Right ventricle myocardium inferior (tissue), 1 donor: ENCODE measurements at regions not wholly inside any gene's neighbourhood (a gene's known extent, or its start where the extent isn't known, plus 50 kb on each side); places are given as distances from the start of the nearest gene placed in this dataset.

Source experiments
- ATAC-seq: fragments of 200-7000 bp; cut with Tn5 transposase; one replicate; pipeline ENCODE4 v1.9.1; 2020; ENCODE audit warnings: mild to moderate bottlenecking, moderate library complexity
- DNase-seq: peaks from one replicate; pipeline ENCODE4 v3.0.0; 2021; ENCODE audit errors: missing footprints
- intact Hi-C: fragments of 100-400 bp; cut with DNase I; formaldehyde crosslinking; loops from one replicate; pipeline ENCODE4 v1.11.0; 2022
- donor health status: DM: no; HTN: yes; CAD: no; lungs with severe emphysema.

DNA sequence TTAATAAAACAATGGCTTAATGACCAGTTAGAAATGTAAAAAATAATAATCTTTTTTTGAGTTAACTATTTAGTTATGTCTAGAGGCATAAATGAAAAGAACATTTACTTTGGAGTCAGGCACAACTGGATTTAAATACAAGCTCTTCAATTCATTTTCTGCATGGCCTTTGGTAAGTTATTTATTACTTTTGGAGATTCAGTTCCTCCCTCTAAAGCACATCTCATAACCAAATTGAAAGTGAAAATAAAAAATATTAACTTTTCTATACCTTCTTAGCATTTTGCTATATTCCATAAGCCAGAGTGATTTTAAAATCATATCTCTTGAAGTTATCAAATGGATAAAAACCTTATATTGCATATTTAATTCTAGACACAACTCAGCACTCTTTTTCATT is 434.9 kb upstream of the SMARCA2 start:
- no peak for DNase-seq
- intact Hi-C loops = no loop called here

DNA sequence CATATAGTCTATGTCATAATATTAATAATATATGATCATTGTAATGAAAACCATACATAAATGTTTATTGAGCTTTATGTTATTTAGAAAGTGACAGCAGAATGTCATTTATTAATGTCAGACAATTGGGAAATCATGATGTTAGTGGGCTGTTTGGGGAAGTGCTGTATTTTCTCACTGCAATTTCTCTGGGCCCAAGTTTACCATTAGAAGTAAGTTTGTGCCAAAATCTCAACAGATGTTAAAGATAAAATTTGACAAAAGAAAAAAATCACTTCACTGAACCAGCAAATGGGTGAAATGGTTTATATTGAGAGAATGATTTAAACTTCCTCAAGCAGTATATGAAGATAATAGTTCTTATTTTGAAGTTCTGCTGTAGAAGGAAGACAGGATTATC is 433.2 kb upstream of the SMARCA2 start:
- DNase-seq (no peak), ATAC-seq (no peak)
- intact Hi-C loops = no loop called here

More for the DNA sequence above, 434.9 kb upstream of the SMARCA2 start:
- ATAC-seq = no peak

DNA sequence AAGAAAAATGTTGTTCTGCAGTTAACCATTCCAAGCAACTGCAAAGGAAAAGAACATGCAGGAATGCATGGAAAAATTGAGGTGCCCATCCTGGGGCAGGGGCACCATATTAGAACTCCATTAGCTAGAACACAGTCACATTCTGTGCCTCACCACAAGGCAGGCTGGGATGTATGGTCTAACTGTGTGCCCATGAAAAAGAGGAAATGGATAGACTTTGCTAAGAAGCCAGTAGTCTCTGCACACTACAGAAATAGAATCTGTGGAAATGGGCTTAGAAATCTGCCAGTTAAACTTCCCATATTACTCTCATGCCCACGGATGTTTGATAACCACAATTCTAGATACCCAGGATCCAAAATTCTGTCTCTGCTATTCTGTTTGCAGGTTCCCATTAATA is 423.8 kb upstream of the SMARCA2 start:
- DNase-seq = no peak
- intact Hi-C loops = no loop called here
- no peak for ATAC-seq

DNA sequence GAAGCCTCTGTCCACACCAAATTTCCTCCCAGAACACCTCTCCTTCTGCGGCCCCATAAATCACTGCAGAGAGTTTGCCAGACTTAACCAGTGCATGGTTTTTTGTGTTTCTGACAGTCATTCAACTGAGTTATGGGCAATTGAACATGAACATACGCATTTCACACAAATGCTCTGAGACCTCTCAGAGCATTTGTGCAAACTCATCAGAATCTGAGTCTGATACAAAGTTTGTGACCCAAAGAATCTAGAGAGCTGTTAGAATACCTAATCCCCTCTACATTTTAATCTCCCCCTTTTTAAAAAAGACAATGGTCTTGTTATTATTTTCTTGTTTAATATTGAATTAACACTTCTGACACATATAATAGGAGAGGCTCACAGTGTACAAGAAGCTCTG is 416.9 kb upstream of the SMARCA2 start:
- no peak for DNase-seq
- ATAC-seq = no peak
- intact Hi-C loops = no loop called here

GRCh38 chr9:1599961-1600360 is 415.2 kb upstream of the SMARCA2 start:
- intact Hi-C loops = no loop called here
- DNase-seq = no peak
- ATAC-seq = no peak

DNA sequence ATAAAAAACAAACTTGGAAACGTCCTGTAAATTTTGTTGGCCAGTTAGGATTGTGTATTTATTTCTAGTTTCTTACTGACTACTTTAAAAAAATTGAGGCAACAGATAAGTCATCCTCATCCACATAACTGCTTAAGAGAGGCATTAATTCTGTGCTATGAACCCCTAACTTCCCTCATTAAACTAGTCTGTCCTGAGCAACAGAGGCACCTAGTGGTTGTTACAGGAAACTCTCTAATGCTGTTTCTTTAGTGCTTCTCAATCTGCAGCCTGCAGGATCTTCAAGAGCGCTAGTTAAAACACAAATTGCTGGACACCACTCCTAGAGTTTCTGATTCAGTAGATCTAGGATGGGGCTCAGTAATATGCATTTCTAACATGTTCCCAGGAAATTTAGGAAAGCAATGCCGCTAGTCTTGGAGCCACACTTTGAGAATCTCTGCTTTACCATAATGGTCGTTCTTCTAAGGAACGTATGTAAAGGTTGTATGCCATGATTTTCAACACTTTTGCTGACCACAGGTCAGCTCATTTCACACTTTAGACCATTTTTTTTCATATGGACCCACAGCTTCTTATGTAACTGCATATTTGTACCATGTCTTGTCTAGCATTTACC is 410.1 kb upstream of the SMARCA2 start:
- intact Hi-C loops = no loop called here
- no peak for ATAC-seq
- no peak for DNase-seq

- DNase-seq = no peak
- intact Hi-C loops = no loop called here
- no peak for ATAC-seq
These were observed 408.9 kb upstream of the SMARCA2 start for GRCh38 chr9:1606253-1606652.

DNA sequence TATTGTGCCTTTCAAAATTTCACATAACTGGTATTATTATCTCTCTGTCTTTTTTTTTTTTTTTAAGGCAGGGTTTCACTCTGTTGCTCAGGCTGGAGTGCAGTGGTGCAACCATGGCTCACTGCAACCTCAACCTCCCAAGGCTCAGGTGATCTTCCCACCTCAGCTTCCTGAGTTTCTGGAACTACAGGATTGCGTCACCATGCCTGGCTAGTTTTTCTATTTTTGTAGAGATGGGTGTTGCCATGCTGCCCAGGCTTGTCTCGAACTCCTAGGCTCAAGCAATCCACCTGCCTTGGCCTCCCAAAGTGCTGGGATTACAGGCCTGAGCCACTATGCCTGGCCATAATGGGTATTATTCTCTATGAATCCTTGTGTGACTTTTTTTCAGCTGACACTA is 402.3 kb upstream of the SMARCA2 start:
- ATAC-seq (no peak), DNase-seq (no peak)
- intact Hi-C loops = no loop called here

- DNase-seq (no peak), ATAC-seq (no peak)
- intact Hi-C loops = no loop called here
These were observed 397.7 kb upstream of the SMARCA2 start for GRCh38 chr9:1617419-1617818.

DNA sequence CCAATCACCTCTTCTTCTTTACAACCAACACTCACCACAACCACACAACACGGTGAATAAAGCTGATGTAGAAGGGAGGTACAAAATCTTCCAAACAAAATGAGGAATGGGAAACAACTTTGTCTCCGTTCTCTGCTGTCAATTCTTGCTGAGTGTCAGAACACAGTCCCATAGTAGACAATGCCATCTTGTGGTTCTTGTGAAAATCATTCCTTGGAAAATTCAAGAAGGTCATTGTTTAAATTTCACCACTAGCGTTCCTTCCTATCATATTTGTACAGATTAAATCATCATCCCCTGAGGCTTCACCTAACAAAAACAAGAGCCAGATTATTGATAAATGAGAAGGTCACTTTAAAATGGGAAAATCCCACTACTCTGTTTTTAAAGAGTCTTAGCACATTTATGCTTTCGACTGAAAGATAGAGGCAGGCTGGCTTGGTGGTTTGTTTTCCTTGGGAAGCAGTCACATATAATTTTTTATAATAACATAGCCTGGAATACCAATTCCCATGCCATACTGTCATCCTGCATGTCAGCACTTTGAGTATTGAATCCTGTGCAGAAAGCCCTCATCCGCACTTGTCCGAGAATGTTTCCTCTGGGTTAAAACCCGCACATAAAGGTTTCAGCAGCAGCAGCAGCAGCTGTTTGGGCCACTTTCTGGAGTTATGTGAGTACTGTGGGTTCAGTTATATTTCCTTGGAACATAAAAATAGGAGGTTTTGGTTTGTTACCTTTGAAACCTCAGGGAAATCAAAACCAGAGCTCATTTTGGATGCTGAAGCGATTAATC is 395.0 kb upstream of the SMARCA2 start:
- ATAC-seq (no peak), DNase-seq (no peak)
- intact Hi-C loops = no loop called here

GRCh38 chr9:1637401-1637800 is 377.7 kb upstream of the SMARCA2 start:
- ATAC-seq = no peak
- DNase-seq = no peak
- intact Hi-C loops = no loop called here

- ATAC-seq (no peak), DNase-seq (no peak)
- intact Hi-C loops = no loop called here
These were observed 376.0 kb upstream of the SMARCA2 start for GRCh38 chr9:1639166-1639565.

DNA sequence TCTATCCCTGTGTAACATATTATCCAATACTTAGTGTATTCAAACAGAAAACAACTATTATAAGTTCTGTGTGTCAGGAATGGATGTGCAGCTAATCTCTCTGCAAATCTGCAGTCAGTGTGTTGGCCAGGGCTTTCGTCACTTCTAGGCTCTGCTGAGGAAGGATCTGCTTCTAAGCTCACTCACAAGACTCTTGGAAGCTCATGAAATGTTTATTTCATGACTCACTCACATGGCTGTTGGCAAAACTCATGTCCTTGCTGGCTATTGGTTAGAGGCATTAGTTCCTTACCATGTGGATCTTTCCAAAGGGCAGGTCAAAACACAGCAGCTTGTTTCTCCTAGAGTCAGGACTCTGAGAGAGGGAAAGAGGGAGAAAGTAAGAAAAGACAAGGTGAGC is 367.4 kb upstream of the SMARCA2 start:
- DNase-seq (no peak), ATAC-seq (no peak)

DNA sequence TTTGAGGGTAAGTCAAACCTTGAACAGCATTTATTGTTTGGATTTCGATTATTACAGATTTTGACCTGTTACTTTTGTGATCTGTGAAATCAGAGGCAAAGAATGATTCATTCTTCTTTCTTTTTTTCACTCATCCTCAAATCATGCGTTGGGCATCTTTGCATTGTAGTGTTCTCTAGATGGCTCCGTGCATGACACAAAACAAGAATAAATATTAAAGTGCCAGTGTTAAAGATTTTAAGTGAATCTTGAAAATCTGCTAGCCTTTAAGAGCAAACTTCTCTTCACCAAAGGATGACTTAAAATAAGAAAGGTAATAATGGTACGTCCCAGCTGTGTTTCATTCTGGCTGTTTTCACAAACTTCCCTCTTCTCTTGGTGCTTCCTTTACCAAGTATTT is 361.9 kb upstream of the SMARCA2 start:
- no peak for DNase-seq
- intact Hi-C loops = no loop called here
- ATAC-seq = no peak

More for the DNA sequence above, 367.4 kb upstream of the SMARCA2 start:
- intact Hi-C loops = no loop called here

GRCh38 chr9:1658661-1659362 is 356.3 kb upstream of the SMARCA2 start:
- intact Hi-C loops = no loop called here
- ATAC-seq = no peak
- no peak for DNase-seq

DNA sequence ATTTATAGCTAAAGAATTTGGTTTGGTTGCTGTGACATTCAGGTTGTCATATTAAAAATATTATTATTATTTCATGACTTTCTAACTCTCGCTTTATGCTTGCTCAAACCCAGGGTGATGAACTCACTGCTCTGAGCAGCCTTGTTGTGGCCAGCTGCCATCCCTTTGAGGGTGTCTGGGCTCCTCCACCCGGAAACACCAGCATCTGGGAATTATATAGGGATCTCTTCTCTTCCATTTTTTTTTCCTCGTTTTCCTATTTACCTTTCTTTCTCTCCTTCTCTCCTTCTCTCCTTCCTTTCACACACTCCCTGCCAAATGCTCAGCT is 355.8 kb upstream of the SMARCA2 start:
- intact Hi-C loops = no loop called here
- ATAC-seq (no peak), DNase-seq (no peak)

GRCh38 chr9:1668441-1668840 is 346.7 kb upstream of the SMARCA2 start:
- ATAC-seq (no peak), DNase-seq (no peak)
- intact Hi-C loops = no loop called here

DNA sequence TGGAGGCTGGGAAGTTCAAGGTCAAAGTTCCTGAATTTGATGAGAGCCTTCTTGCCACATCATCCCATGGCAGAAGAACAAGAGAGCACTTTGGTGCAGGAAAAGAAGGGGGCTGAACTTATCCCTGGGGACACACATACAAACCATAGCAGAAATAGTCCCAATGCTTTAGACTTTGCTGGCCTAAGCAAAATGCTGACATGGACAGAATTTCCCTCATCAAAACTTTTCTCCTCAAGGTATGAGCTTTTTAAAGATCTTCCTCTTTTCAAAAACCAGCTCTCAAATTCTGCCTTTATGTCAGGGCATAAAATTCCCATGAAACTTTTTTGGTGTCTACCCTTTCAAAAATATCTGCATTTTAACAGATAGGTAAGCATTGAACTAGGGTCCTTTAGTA is 341.8 kb upstream of the SMARCA2 start:
- intact Hi-C loops = no loop called here
- ATAC-seq (no peak), DNase-seq (no peak)

DNA sequence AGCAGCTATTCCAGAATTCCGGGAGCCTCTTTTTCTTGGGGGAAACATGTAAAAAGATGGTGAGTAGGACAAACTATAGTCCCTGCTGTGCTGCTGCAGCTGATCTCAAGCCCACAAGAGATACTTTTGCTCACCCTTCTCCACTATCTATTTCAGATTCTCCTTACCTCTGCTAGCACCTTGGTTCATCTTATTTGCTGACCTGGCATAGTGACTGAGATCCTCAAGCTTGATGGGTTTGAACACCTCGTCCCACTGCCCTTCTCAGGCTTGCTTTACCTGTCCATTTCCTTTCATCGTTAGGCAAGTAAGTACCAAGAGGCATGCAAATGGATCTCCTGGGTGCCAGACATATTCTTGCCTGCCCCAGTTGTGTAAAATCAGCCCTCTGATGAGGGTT is 338.4 kb upstream of the SMARCA2 start:
- intact Hi-C loops = no loop called here
- no peak for ATAC-seq
- DNase-seq = no peak

GRCh38 chr9:1683951-1684350 is 331.2 kb upstream of the SMARCA2 start:
- DNase-seq = no peak

More at GRCh38 chr9:1683951-1684350, 331.2 kb upstream of the SMARCA2 start:
- no peak for ATAC-seq
- intact Hi-C loops = no loop called here
